CD4-positive, alpha-beta T cell (primary cell): ENCODE measurements at regions not wholly inside any gene's neighbourhood (a gene's known extent, or its start where the extent isn't known, plus 50 kb on each side); places are given as distances from the start of the nearest gene placed in this dataset.

Experiments used
- ATAC-seq: fragments of 200-7000 bp; cut with Tn5 transposase; one replicate; pipeline ENCODE4 v1.10.0; 2022; ENCODE audit warnings: mild to moderate bottlenecking; ENCODE audit not compliant: poor library complexity
- CTCF ChIA-PET: fragments of 350-600 bp; sonication (Branson Sonifier 250); formaldehyde crosslinking; loops from one replicate; lab custom pipeline; 2021; ENCODE audit warnings: antibody characterized with exemption, inconsistent platforms; lab: Charles Lee
- POLR2A ChIA-PET: fragments of 350-600 bp; sonication (Branson Sonifier 250); formaldehyde crosslinking; loops from one replicate; lab custom pipeline; 2021; ENCODE audit warnings: antibody characterized with exemption, inconsistent platforms; lab: Charles Lee
- DNase-seq, 14 experiments: peaks; one replicate each; pipeline ENCODE4 v3.0.0-alpha.2; 2013 to 2020; ENCODE audit warnings: mixed read lengths in 2 of 14
- H3K27ac ChIP-seq, 2 donors: one replicate each; pipeline versions ENCODE4 v1.5.1 to v1.7.0; 2013; ENCODE audit warnings: low read length in 2 of 2, low read depth in 1 of 2, mild to moderate bottlenecking in 1 of 2
- H3K27me3 ChIP-seq, 2 experiments: 1 replicate in 1 of 2; 2 replicates in 1 of 2; pipeline versions ENCODE4 v1.6.1 to v1.7.0; 2013; ENCODE audit warnings: low read length in 2 of 2, control low read depth in 1 of 2, mild to moderate bottlenecking in 1 of 2, moderate library complexity in 1 of 2; ENCODE audit not compliant: insufficient read depth in 2 of 2, control insufficient read depth in 1 of 2
- H3K36me3 ChIP-seq: one replicate; pipeline ENCODE4 v1.6.1; 2013; ENCODE audit warnings: low read length, control low read depth; ENCODE audit not compliant: insufficient read depth
- H3K4me1 ChIP-seq: one replicate; pipeline ENCODE4 v1.6.1; 2013; ENCODE audit warnings: low read length, control low read depth; ENCODE audit not compliant: insufficient read depth
- H3K4me3 ChIP-seq: one replicate; pipeline ENCODE4 v1.5.1; 2013; ENCODE audit warnings: mild to moderate bottlenecking, low read length, moderate library complexity
- H3K9me3 ChIP-seq, 2 experiments: 1 replicate in 1 of 2; 2 replicates in 1 of 2; pipeline versions ENCODE4 v1.6.1 to v1.7.0; 2013; ENCODE audit warnings: low read length in 2 of 2, mild to moderate bottlenecking in 2 of 2, control low read depth in 1 of 2, moderate library complexity in 1 of 2; ENCODE audit not compliant: control insufficient read depth in 1 of 2, insufficient read depth in 1 of 2
- H3K27ac Mint-ChIP-seq: one replicate; pipeline ENCODE4 v1.8.0; 2020; ENCODE audit warnings: mixed read lengths
- H3K27me3 Mint-ChIP-seq: one replicate; pipeline ENCODE4 v1.8.0; 2021; ENCODE audit warnings: mixed read lengths
- H3K36me3 Mint-ChIP-seq: one replicate; pipeline ENCODE4 v1.8.0; 2021; ENCODE audit warnings: low read depth, mixed read lengths
- H3K4me1 Mint-ChIP-seq: one replicate; pipeline ENCODE4 v1.8.0; 2021; ENCODE audit warnings: low read depth, mixed read lengths
- H3K4me3 Mint-ChIP-seq: one replicate; pipeline ENCODE4 v1.8.0; 2020; ENCODE audit warnings: mild to moderate bottlenecking, mixed read lengths
- H3K9me3 Mint-ChIP-seq: one replicate; pipeline ENCODE4 v1.8.0; 2020; ENCODE audit warnings: mixed read lengths
- intact Hi-C, 2 experiments: fragments of 100-400 bp; cut with DNase I in 1 of 2; cut with micrococcal nuclease in 1 of 2; formaldehyde crosslinking; loops; one replicate each; pipeline versions ENCODE4 v1.15.1 to v1.9.0; 2023 to 2025; cut with DNase I, micrococcal nuclease
- TF ChIP-seq, protein P1 (sequence below): fragments of 200-600 bp; IDR thresholded peaks from one replicate; pipeline ENCODE4 v1.8.0; 2022; ENCODE audit warnings: antibody characterized with exemption, mild to moderate bottlenecking

DNA sequence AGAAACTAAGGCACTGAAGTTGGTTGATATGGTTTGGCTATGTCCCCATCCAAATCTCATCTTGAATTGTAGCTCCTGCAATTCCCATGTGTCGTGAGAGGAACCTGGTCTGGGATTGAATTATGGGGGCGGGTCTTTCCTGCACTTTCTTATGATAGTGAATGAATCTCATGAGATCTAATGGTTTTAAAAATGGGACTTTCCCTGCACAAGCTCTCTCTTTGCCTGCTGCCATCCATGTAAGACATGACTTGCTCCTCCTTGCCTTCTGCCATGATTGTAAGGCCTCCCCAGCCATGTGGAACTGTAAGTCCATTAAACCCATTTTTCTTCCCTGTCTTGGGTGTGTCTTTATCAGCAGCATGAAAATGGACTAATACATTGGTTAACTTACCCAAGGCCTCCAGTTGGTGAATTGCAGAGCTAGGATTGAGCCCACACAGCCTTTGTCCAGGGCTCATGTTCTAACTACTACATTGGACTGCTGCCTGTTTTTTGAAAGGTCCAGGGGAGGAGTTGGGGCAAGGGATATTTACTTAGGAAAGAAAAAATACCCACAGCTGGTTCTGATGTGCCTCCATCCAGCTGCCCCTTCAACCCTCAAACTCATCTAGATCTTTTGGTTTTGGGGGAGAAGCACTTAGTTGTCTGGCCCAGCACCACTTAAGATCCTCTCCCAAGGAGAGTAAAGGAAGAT lies 107.8 kb upstream of the NAV2 start:
- Mint-ChIP-seq H3K36me3 (no peaks in the 10 kb centered on the region), H3K4me3 (no peak overlapping the region), H3K27ac (no peak overlapping the region), H3K9me3 (peaks cover 4% of the 10 kb centered on the region), H3K27me3 (peaks cover 32% of the 10 kb centered on the region), H3K4me1 (no peaks in the 10 kb centered on the region)
- CTCF ChIA-PET: no interaction called here
- H3K9me3 ChIP-seq: no peaks in the 10 kb centered on the region
- ATAC-seq (no peak), DNase-seq (no peak)
- no peaks in the 10 kb centered on the region for H3K27me3 ChIP-seq
- intact Hi-C loops: no loop called here
- POLR2A ChIA-PET: no interaction called here
- H3K27ac ChIP-seq: no peak overlapping the region
- H3K4me1 ChIP-seq: no peaks in the 10 kb centered on the region
- TF ChIP-seq, protein P1, sequence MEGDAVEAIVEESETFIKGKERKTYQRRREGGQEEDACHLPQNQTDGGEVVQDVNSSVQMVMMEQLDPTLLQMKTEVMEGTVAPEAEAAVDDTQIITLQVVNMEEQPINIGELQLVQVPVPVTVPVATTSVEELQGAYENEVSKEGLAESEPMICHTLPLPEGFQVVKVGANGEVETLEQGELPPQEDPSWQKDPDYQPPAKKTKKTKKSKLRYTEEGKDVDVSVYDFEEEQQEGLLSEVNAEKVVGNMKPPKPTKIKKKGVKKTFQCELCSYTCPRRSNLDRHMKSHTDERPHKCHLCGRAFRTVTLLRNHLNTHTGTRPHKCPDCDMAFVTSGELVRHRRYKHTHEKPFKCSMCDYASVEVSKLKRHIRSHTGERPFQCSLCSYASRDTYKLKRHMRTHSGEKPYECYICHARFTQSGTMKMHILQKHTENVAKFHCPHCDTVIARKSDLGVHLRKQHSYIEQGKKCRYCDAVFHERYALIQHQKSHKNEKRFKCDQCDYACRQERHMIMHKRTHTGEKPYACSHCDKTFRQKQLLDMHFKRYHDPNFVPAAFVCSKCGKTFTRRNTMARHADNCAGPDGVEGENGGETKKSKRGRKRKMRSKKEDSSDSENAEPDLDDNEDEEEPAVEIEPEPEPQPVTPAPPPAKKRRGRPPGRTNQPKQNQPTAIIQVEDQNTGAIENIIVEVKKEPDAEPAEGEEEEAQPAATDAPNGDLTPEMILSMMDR: no peak
- H3K4me3 ChIP-seq: no peak overlapping the region
- no peaks in the 10 kb centered on the region for H3K36me3 ChIP-seq

DNA sequence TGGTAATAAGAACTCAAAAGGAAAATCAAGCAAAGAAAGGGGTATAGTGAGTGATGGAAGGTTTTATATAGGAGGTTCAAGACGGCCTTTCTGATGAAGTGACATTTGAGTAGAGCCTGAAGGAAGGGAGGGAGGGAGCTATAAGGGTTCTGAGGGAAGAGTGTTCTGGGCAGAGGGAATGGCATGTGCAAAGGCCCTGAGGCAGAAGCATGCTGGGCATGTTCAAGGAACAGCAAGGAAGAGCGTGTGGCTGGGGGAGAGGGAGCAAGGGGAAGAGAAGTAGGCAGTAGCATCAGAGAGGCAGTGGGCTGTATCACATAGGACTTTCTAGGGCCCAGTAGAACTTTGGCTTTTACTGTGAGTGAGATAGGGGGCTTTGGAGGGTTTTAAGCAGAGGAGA lies 108.9 kb upstream of the NAV2 start:
- H3K36me3 Mint-ChIP-seq: no peaks in the 10 kb centered on the region
- no peaks in the 10 kb centered on the region for H3K4me1 ChIP-seq
- DNase-seq (no peak), ATAC-seq (no peak)
- H3K27ac ChIP-seq: no peak overlapping the region
- no peaks in the 10 kb centered on the region for H3K4me1 Mint-ChIP-seq
- peaks cover 26% of the 10 kb centered on the region for H3K27me3 Mint-ChIP-seq
- no peak overlapping the region for H3K27ac Mint-ChIP-seq
- H3K36me3 ChIP-seq: no peaks in the 10 kb centered on the region
- intact Hi-C loops: no loop called here
- H3K4me3 Mint-ChIP-seq: no peak overlapping the region
- H3K9me3 Mint-ChIP-seq: peaks cover 4% of the 10 kb centered on the region
- H3K4me3 ChIP-seq: no peak overlapping the region
- ChIA-PET POLR2A (no interaction called here), CTCF (no interaction called here)
- no peaks in the 10 kb centered on the region for H3K9me3 ChIP-seq
- TF ChIP-seq, protein P1: no peak
- H3K27me3 ChIP-seq: no peaks in the 10 kb centered on the region

DNA sequence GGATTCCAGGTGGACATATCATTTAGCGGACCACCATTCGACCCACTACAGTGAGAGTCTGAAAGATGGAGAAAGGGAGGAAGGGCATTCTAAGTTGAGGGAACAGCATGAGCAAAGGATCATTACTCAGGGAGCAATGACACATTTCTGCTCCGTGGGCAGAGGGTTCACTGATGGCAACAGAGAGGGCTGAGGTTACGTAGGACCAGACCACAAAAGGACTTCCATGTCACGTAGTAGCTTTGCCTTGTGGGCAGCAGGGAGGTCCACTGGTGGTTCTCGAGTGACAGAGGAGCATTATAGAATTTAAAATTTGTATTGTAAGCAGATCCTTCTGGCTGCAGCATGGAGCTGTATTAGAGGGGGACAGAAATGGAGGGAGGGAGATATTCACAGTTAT lies 109.7 kb upstream of the NAV2 start:
- Mint-ChIP-seq H3K4me3 (no peak overlapping the region), H3K4me1 (no peaks in the 10 kb centered on the region), H3K9me3 (peaks cover 4% of the 10 kb centered on the region), H3K36me3 (no peaks in the 10 kb centered on the region), H3K27ac (no peak overlapping the region), H3K27me3 (peaks cover 25% of the 10 kb centered on the region)
- ATAC-seq (no peak), DNase-seq (no peak)
- TF ChIP-seq, protein P1: no peak
- Histone ChIP-seq H3K4me1 (no peaks in the 10 kb centered on the region), H3K4me3 (no peak overlapping the region), H3K27ac (no peak overlapping the region), H3K9me3 (no peaks in the 10 kb centered on the region), H3K27me3 (no peaks in the 10 kb centered on the region), H3K36me3 (no peaks in the 10 kb centered on the region)
- intact Hi-C loops: no loop called here
- POLR2A ChIA-PET: no interaction called here
- CTCF ChIA-PET: no interaction called here
